HepG2 (cell line): ENCODE measurements at regions not wholly inside any gene's neighbourhood (a gene's known extent, or its start where the extent isn't known, plus 50 kb on each side); places are given as distances from the start of the nearest gene placed in this dataset.

ENCODE experiments used
- DPF2 ChIP-seq: sonication (generic); formaldehyde crosslinking; IDR thresholded peaks from 2 replicates; pipeline ENCODE4 v1.4.0; 2020; ENCODE audit warnings: mild to moderate bottlenecking, low read depth, missing genetic modification reagents, borderline replicate concordance
- JARID2 ChIP-seq: sonication (generic); formaldehyde crosslinking; IDR thresholded peaks from 2 replicates; pipeline ENCODE4 v1.8.1; 2023; ENCODE audit warnings: missing genetic modification reagents, inconsistent platforms; ENCODE audit not compliant: insufficient replicate concordance
- KDM5B ChIP-seq: sonication (generic); formaldehyde crosslinking; IDR thresholded peaks from 2 replicates; pipeline ENCODE4 v1.4.0; 2020; ENCODE audit warnings: missing genetic modification reagents, mild to moderate bottlenecking, borderline replicate concordance
- LCORL ChIP-seq, 2 experiments: fragments of 450-650 bp in 1 of 2; sonication (generic) in 1 of 2; formaldehyde crosslinking in 1 of 2; IDR thresholded peaks; 2 replicates each; pipeline versions ENCODE4 v1.5.0 to v1.6.1; 2017 to 2020; ENCODE audit warnings: antibody characterized with exemption in 1 of 2, missing genetic modification reagents in 1 of 2
- PHF21A ChIP-seq: sonication (generic); formaldehyde crosslinking; IDR thresholded peaks from 2 replicates; pipeline ENCODE4 v1.5.0; 2020; ENCODE audit warnings: mild to moderate bottlenecking, missing genetic modification reagents
- REXO4 ChIP-seq: sonication (generic); formaldehyde crosslinking; IDR thresholded peaks from 2 replicates; pipeline ENCODE4 v1.8.0; 2022; ENCODE audit warnings: missing genetic modification reagents, mild to moderate bottlenecking, borderline replicate concordance
- SOX5 ChIP-seq: IDR thresholded peaks from 2 replicates; pipeline ENCODE4 v1.6.1; 2016; ENCODE audit warnings: borderline replicate concordance
- SRY ChIP-seq: sonication (generic); formaldehyde crosslinking; IDR thresholded peaks from 2 replicates; pipeline ENCODE4 v1.8.0; 2022; ENCODE audit warnings: mild to moderate bottlenecking, missing genetic modification reagents
- XRCC5 ChIP-seq: fragments of 200-400 bp; formaldehyde crosslinking; optimal IDR thresholded peaks from 2 replicates; pipeline ENCODE3; 2017; ENCODE audit warnings: mild to moderate bottlenecking, low read length
- ZBTB38 ChIP-seq: sonication (generic); formaldehyde crosslinking; IDR thresholded peaks from 2 replicates; pipeline ENCODE4 v1.5.1; 2020; ENCODE audit warnings: mild to moderate bottlenecking, missing genetic modification reagents
- ZC3H4 ChIP-seq: sonication (generic); formaldehyde crosslinking; IDR thresholded peaks from 2 replicates; pipeline ENCODE4 v1.4.0; 2020; ENCODE audit warnings: missing genetic modification reagents, borderline replicate concordance
- ZFP62 ChIP-seq: sonication (generic); formaldehyde crosslinking; IDR thresholded peaks from 2 replicates; pipeline ENCODE4 v1.4.0; 2020; ENCODE audit warnings: missing genetic modification reagents
- ZFX ChIP-seq: sonication (generic); formaldehyde crosslinking; IDR thresholded peaks from 2 replicates; pipeline ENCODE4 v1.4.0; 2020; ENCODE audit warnings: mild to moderate bottlenecking, low read depth, missing genetic modification reagents, moderate library complexity
- ZNF138 ChIP-seq: sonication (generic); formaldehyde crosslinking; IDR thresholded peaks from 2 replicates; pipeline ENCODE4 v1.5.0; 2020; ENCODE audit warnings: mild to moderate bottlenecking, low read depth, missing genetic modification reagents
- ZNF256 ChIP-seq: sonication (generic); formaldehyde crosslinking; conservative IDR thresholded peaks from 2 replicates; pipeline ENCODE4 v1.4.0; 2020; ENCODE audit warnings: missing genetic modification reagents
- ZNF33A ChIP-seq: sonication (generic); formaldehyde crosslinking; IDR thresholded peaks from 2 replicates; pipeline ENCODE4 v1.5.1; 2020; ENCODE audit warnings: missing genetic modification reagents, mild to moderate bottlenecking, moderate library complexity, borderline replicate concordance
- ZNF44 ChIP-seq: sonication (generic); formaldehyde crosslinking; IDR thresholded peaks from 2 replicates; pipeline ENCODE4 v1.5.1; 2020; ENCODE audit warnings: mild to moderate bottlenecking, missing genetic modification reagents
- ZNF460 ChIP-seq: sonication (generic); formaldehyde crosslinking; IDR thresholded peaks from 2 replicates; pipeline ENCODE4 v1.5.1; 2020; ENCODE audit warnings: missing genetic modification reagents, mild to moderate bottlenecking, borderline replicate concordance
- ZNF557 ChIP-seq: sonication (generic); formaldehyde crosslinking; IDR thresholded peaks from 2 replicates; pipeline ENCODE4 v1.4.0; 2020; ENCODE audit warnings: missing genetic modification reagents
- ZNF605 ChIP-seq: sonication (generic); formaldehyde crosslinking; IDR thresholded peaks from 2 replicates; pipeline ENCODE4 v1.8.0; 2022; ENCODE audit warnings: mild to moderate bottlenecking, missing genetic modification reagents
- ZNF703 ChIP-seq: sonication (generic); formaldehyde crosslinking; IDR thresholded peaks from 2 replicates; pipeline ENCODE4 v1.5.1; 2020; ENCODE audit warnings: missing genetic modification reagents, mild to moderate bottlenecking, moderate library complexity, borderline replicate concordance
- ZNF776 ChIP-seq: sonication (generic); formaldehyde crosslinking; IDR thresholded peaks from 2 replicates; pipeline ENCODE4 v1.4.0; 2020; ENCODE audit warnings: mild to moderate bottlenecking, missing genetic modification reagents
- ZNF83 ChIP-seq: sonication (generic); formaldehyde crosslinking; IDR thresholded peaks from 2 replicates; pipeline ENCODE4 v1.4.0; 2020; ENCODE audit warnings: missing genetic modification reagents, mild to moderate bottlenecking, borderline replicate concordance
- TF ChIP-seq, protein P1 (sequence below): IDR thresholded peaks from 2 replicates; pipeline ENCODE4 v1.6.1; 2012; ENCODE audit warnings: inconsistent platforms
- TF ChIP-seq, protein P2 (sequence below): sonication (generic); formaldehyde crosslinking; IDR thresholded peaks from 2 replicates; pipeline ENCODE4 v1.5.0; 2020; ENCODE audit warnings: missing genetic modification reagents
- TF ChIP-seq, protein P3 (sequence below): IDR thresholded peaks from 2 replicates; pipeline ENCODE4 v1.6.1; 2016; ENCODE audit warnings: mild to moderate bottlenecking, missing biosample characterization, missing genetic modification reagents
- TF ChIP-seq, protein P4 (sequence below): IDR thresholded peaks from 2 replicates; pipeline ENCODE4 v1.6.1; 2016
- TF ChIP-seq, protein P5 (sequence below): sonication (generic); formaldehyde crosslinking; conservative IDR thresholded peaks from 2 replicates; pipeline ENCODE4 v1.8.1; 2023; ENCODE audit warnings: missing genetic modification reagents

DNA sequence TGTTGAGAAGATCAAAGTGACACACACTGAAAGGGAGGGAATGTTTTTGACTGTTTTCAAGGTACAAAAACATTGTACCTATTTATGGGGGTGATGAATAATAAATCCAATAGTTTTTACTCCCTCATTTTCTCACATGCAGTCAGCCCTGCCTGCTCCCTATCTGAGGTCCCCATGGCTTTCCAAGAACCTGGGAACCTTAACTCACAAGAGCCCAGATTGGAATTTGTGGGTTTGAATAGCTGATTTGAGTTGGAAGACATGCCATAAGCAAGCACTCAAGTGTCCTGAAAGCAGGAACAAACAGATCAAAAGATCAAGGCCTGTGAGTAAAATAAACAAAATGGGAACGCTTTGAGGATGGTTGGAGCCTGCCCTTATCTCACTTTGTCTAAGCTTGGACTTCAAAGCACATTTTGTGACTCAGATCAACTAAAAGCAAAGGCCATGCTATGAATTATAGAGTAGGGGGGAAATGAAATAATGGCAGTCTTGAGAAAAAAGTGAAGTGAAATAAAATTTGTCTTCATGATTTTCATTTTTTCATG is 136.6 kb downstream of the LYPLAL1 start (continued):
- TF ChIP-seq DPF2 (CRISPR knock-in tag) (peak; percentile 94), REXO4 (CRISPR knock-in tag) (no peak), ZNF605 (CRISPR knock-in tag) (no peak), ZFP62 (no peak), ZFX (CRISPR knock-in tag) (no peak), JARID2 (CRISPR knock-in tag) (no peak), ZNF776 (no peak), ZNF460 (CRISPR knock-in tag) (no peak; the same call in 1 of the 2 replicates), SOX5 (CRISPR knock-in tag) (peak; percentile 84), KDM5B (no peak), ZC3H4 (CRISPR knock-in tag) (no peak), ZNF256 (CRISPR knock-in tag) (no peak), ZNF557 (CRISPR knock-in tag) (no peak), ZNF44 (CRISPR knock-in tag) (no peak), LCORL (IDR thresholded peaks at IDR 0.05) (no peak), LCORL (CRISPR knock-in tag; IDR thresholded peaks at IDR 0.05) (no peak), ZNF138 (no peak), SRY (CRISPR knock-in tag) (no peak), PHF21A (CRISPR knock-in tag) (peak; percentile 44; the same call in 1 of the 2 replicates), ZBTB38 (CRISPR knock-in tag) (no peak), ZNF703 (no peak), ZNF33A (CRISPR knock-in tag) (peak; percentile 55; the same call in 1 of the 2 replicates), ZNF83 (CRISPR knock-in tag) (no peak), XRCC5 (peak; percentile 65)
- TF ChIP-seq, protein P1, sequence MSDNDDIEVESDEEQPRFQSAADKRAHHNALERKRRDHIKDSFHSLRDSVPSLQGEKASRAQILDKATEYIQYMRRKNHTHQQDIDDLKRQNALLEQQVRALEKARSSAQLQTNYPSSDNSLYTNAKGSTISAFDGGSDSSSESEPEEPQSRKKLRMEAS, result 0 out of 2 replicates have a peak, but pooled peaks have one; percentile 9
- TF ChIP-seq, protein P2, sequence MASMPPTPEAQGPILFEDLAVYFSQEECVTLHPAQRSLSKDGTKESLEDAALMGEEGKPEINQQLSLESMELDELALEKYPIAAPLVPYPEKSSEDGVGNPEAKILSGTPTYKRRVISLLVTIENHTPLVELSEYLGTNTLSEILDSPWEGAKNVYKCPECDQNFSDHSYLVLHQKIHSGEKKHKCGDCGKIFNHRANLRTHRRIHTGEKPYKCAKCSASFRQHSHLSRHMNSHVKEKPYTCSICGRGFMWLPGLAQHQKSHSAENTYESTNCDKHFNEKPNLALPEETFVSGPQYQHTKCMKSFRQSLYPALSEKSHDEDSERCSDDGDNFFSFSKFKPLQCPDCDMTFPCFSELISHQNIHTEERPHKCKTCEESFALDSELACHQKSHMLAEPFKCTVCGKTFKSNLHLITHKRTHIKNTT (CRISPR knock-in tag), result no peak
- TF ChIP-seq, protein P3, sequence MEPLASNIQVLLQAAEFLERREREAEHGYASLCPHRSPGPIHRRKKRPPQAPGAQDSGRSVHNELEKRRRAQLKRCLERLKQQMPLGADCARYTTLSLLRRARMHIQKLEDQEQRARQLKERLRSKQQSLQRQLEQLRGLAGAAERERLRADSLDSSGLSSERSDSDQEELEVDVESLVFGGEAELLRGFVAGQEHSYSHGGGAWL (CRISPR knock-in tag), result no peak
- TF ChIP-seq, protein P4, sequence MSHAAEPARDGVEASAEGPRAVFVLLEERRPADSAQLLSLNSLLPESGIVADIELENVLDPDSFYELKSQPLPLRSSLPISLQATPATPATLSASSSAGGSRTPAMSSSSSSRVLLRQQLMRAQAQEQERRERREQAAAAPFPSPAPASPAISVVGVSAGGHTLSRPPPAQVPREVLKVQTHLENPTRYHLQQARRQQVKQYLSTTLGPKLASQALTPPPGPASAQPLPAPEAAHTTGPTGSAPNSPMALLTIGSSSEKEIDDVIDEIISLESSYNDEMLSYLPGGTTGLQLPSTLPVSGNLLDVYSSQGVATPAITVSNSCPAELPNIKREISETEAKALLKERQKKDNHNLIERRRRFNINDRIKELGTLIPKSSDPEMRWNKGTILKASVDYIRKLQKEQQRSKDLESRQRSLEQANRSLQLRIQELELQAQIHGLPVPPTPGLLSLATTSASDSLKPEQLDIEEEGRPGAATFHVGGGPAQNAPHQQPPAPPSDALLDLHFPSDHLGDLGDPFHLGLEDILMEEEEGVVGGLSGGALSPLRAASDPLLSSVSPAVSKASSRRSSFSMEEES (CRISPR knock-in tag), result peak; percentile 64; the same call in 1 of the 2 replicates
- TF ChIP-seq, protein P5, sequence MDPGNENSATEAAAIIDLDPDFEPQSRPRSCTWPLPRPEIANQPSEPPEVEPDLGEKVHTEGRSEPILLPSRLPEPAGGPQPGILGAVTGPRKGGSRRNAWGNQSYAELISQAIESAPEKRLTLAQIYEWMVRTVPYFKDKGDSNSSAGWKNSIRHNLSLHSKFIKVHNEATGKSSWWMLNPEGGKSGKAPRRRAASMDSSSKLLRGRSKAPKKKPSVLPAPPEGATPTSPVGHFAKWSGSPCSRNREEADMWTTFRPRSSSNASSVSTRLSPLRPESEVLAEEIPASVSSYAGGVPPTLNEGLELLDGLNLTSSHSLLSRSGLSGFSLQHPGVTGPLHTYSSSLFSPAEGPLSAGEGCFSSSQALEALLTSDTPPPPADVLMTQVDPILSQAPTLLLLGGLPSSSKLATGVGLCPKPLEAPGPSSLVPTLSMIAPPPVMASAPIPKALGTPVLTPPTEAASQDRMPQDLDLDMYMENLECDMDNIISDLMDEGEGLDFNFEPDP, result no peak
